ENCODE measurements at regions not wholly inside any gene's neighbourhood (a gene's known extent, or its start where the extent isn't known, plus 50 kb on each side); places are given as distances from the start of the nearest gene placed in this dataset.

DNA sequence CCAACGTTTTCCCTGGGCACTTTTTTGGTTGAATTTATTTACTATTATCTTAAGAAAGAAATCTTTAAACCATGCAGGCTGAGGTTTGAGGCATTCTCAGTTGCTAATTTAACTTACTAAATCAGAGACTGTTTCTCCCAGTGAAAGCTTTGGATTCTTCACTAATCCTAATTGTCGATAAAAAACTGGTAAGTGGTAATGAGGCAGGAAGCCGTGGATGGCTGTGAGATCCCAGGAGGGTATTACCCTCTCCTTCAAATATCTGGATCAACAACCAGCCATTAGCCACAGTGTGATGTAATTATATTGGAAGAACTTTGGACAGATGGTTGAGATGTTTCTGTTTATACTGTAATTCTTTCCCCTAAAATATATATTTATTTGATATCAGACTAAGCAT is 485.0 kb downstream of the DISC1 start:
- TF ChIP-seq, protein P1, sequence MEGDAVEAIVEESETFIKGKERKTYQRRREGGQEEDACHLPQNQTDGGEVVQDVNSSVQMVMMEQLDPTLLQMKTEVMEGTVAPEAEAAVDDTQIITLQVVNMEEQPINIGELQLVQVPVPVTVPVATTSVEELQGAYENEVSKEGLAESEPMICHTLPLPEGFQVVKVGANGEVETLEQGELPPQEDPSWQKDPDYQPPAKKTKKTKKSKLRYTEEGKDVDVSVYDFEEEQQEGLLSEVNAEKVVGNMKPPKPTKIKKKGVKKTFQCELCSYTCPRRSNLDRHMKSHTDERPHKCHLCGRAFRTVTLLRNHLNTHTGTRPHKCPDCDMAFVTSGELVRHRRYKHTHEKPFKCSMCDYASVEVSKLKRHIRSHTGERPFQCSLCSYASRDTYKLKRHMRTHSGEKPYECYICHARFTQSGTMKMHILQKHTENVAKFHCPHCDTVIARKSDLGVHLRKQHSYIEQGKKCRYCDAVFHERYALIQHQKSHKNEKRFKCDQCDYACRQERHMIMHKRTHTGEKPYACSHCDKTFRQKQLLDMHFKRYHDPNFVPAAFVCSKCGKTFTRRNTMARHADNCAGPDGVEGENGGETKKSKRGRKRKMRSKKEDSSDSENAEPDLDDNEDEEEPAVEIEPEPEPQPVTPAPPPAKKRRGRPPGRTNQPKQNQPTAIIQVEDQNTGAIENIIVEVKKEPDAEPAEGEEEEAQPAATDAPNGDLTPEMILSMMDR (conservative IDR thresholded peaks at IDR 0.05; ENCODE audit: low read depth, low read length), result no peak
- no peak for TF ChIP-seq EZH2 (IDR thresholded peaks at IDR 0.05; ENCODE audit: borderline replicate concordance, low read depth, low read length, poor library complexity, severe bottlenecking)
